Mammary epithelial cell (primary cell): ENCODE measurements at regions not wholly inside any gene's neighbourhood (a gene's known extent, or its start where the extent isn't known, plus 50 kb on each side); places are given as distances from the start of the nearest gene placed in this dataset.

Experiments
- CTCF ChIP-seq, 2 donors: IDR thresholded peaks in 1 of 2; conservative IDR thresholded peaks in 1 of 2; 2 replicates each; pipeline ENCODE4 v1.5.1; 2011 to 2012; ENCODE audit warnings: inconsistent platforms in 2 of 2, low read length in 2 of 2, mild to moderate bottlenecking in 2 of 2, control low read depth in 1 of 2, low read depth in 1 of 2; ENCODE audit not compliant: insufficient read depth in 1 of 2; ENCODE audit errors: extremely low read depth in 1 of 2
- EZH2 ChIP-seq: IDR thresholded peaks from 2 replicates; pipeline ENCODE4 v1.6.1; 2012; ENCODE audit warnings: low read length, inconsistent platforms, borderline replicate concordance

GRCh38 chr10:113226399-113226798 is 276.4 kb downstream of the TCF7L2 start:
- TF ChIP-seq CTCF (conservative IDR thresholded peaks at IDR 0.05 in 1 of 2, IDR thresholded peaks at IDR 0.05 in 1 of 2; ENCODE audit: extremely low read depth in 1 of 2, insufficient read depth in 1 of 2, low read depth in 1 of 2, low read length in 2 of 2): no peak
- no peak for TF ChIP-seq EZH2
